ENCODE measurements at regions not wholly inside any gene's neighbourhood (a gene's known extent, or its start where the extent isn't known, plus 50 kb on each side); places are given as distances from the start of the nearest gene placed in this dataset.

DNA sequence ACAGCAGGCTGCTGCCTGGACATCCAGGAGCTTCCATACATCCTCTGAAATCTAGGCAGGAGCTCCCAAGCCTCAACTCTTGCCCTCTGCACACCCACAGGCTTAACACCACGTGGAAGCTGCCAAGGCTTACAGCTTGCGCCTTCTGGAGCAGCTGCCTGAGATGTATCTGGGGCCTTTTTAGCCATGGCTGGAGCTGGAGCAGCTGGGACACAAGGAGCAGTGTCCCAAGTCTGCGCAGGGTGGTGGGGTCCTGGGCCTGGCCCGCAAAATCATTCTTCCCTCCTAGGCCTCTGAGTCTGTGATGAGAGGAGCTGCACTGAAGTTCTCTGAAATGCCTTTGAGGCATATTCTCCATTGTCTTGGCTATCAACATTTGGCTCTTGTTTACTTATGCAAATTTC, 255.0 kb downstream of the DLL1 start:
- TF ChIP-seq, protein P1, sequence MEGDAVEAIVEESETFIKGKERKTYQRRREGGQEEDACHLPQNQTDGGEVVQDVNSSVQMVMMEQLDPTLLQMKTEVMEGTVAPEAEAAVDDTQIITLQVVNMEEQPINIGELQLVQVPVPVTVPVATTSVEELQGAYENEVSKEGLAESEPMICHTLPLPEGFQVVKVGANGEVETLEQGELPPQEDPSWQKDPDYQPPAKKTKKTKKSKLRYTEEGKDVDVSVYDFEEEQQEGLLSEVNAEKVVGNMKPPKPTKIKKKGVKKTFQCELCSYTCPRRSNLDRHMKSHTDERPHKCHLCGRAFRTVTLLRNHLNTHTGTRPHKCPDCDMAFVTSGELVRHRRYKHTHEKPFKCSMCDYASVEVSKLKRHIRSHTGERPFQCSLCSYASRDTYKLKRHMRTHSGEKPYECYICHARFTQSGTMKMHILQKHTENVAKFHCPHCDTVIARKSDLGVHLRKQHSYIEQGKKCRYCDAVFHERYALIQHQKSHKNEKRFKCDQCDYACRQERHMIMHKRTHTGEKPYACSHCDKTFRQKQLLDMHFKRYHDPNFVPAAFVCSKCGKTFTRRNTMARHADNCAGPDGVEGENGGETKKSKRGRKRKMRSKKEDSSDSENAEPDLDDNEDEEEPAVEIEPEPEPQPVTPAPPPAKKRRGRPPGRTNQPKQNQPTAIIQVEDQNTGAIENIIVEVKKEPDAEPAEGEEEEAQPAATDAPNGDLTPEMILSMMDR (IDR thresholded peaks at IDR 0.05; ENCODE audit: low read depth, low read length): no peak
- TF ChIP-seq POLR2A (IDR thresholded peaks at IDR 0.05; ENCODE audit: extremely low read depth, insufficient read length) (no peak), MAX (IDR thresholded peaks at IDR 0.05; ENCODE audit: low read depth, low read length) (no peak)
